HUES48 (cell line): ENCODE measurements at regions not wholly inside any gene's neighbourhood (a gene's known extent, or its start where the extent isn't known, plus 50 kb on each side); places are given as distances from the start of the nearest gene placed in this dataset.
"Not testable (repeated sequence)": the region's sequence is repeated elsewhere in the genome, so short reads cannot be mapped to it uniquely, and the experiment has no call there.

Experiments
- H3K27ac ChIP-seq: one replicate; pipeline ENCODE4 v1.7.0; 2013; ENCODE audit warnings: low read depth, low read length, inconsistent platforms
- H3K27me3 ChIP-seq: 2 replicates; pipeline ENCODE4 v1.6.1; 2013; ENCODE audit warnings: mild to moderate bottlenecking, low read length; ENCODE audit not compliant: control insufficient read depth, insufficient read depth
- H3K36me3 ChIP-seq: 2 replicates; pipeline ENCODE4 v1.6.1; 2013; ENCODE audit warnings: low read length; ENCODE audit not compliant: control insufficient read depth, insufficient read depth
- H3K4me1 ChIP-seq: 2 replicates; pipeline ENCODE4 v1.6.1; 2013; ENCODE audit warnings: mild to moderate bottlenecking, low read length; ENCODE audit not compliant: control insufficient read depth, insufficient read depth
- H3K4me3 ChIP-seq: 2 replicates; pipeline ENCODE4 v1.5.1; 2013; ENCODE audit warnings: mild to moderate bottlenecking, low read depth, low read length
- H3K9ac ChIP-seq: 2 replicates; pipeline ENCODE4 v1.6.1; 2013; ENCODE audit warnings: mild to moderate bottlenecking, low read depth, low read length, moderate library complexity
- H3K9me3 ChIP-seq: 2 replicates; pipeline ENCODE4 v1.6.1; 2013; ENCODE audit warnings: low read length; ENCODE audit not compliant: control insufficient read depth, insufficient read depth

GRCh38 chr10:8670461-8670860 lies 616.0 kb downstream of the GATA3 start:
- no peaks in the 10 kb centered on the region for H3K4me1 ChIP-seq
- H3K4me3 ChIP-seq, result no peak overlapping the region
- no peaks in the 10 kb centered on the region for H3K27me3 ChIP-seq
- no peak overlapping the region for H3K9ac ChIP-seq
- H3K36me3 ChIP-seq, result no peaks in the 10 kb centered on the region
- peaks cover 4% of the 10 kb centered on the region; the same call in 1 of the 2 replicates for H3K9me3 ChIP-seq
- no peak overlapping the region for H3K27ac ChIP-seq

- H3K9me3 ChIP-seq, result no peaks in the 10 kb centered on the region
- H3K27me3 ChIP-seq, result no peaks in the 10 kb centered on the region
- no peaks in the 10 kb centered on the region for H3K36me3 ChIP-seq
- no peak overlapping the region for H3K27ac ChIP-seq
- H3K4me3 ChIP-seq, result no peak overlapping the region
- H3K9ac ChIP-seq, result no peak overlapping the region
- no peaks in the 10 kb centered on the region for H3K4me1 ChIP-seq
Observed at GRCh38 chr10:8674230-8674629, 619.7 kb downstream of the GATA3 start.

DNA sequence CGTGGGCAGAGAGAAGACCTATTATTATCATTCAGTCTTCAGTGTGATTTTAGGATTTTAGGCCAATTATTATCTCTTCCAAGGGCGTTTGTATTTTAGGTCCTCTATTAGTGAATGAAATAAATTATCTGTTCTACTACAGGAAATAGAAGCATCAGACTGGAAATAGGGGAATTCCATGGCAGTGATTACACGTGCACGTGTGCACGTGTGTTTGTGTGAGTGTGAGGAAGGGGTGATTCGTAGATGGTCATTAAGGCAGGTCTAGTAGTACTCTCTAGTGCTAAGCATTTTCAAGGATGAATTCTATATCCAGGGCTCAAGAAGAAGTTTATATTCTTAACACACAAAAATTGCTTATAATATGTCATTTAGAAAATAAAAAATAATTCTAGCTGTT lies 623.2 kb downstream of the GATA3 start:
- Histone ChIP-seq H3K27ac (no peak overlapping the region), H3K4me1 (no peaks in the 10 kb centered on the region), H3K36me3 (no peaks in the 10 kb centered on the region)

GRCh38 chr10:8684916-8685315 lies 630.4 kb downstream of the GATA3 start:
- H3K36me3 ChIP-seq, H3K4me3 ChIP-seq, H3K9me3 ChIP-seq, H3K27me3 ChIP-seq, H3K9ac ChIP-seq, H3K27ac ChIP-seq, H3K4me1 ChIP-seq: not testable (repeated sequence)

More for the DNA sequence above, 623.2 kb downstream of the GATA3 start:
- no peak overlapping the region for H3K4me3 ChIP-seq
- H3K27me3 ChIP-seq, result no peaks in the 10 kb centered on the region
- no peak overlapping the region for H3K9ac ChIP-seq
- H3K9me3 ChIP-seq, result no peaks in the 10 kb centered on the region

GRCh38 chr10:8688881-8689280 lies 634.4 kb downstream of the GATA3 start:
- Histone ChIP-seq H3K9me3 (no peaks in the 10 kb centered on the region), H3K27ac (no peak overlapping the region), H3K36me3 (no peaks in the 10 kb centered on the region), H3K4me1 (no peaks in the 10 kb centered on the region), H3K9ac (no peak overlapping the region), H3K27me3 (no peaks in the 10 kb centered on the region), H3K4me3 (no peak overlapping the region)

GRCh38 chr10:8691498-8692017 lies 637.1 kb downstream of the GATA3 start:
- Histone ChIP-seq H3K36me3 (no peaks in the 10 kb centered on the region), H3K27ac (no peak overlapping the region), H3K27me3 (no peaks in the 10 kb centered on the region), H3K4me3 (no peak overlapping the region), H3K9ac (no peak overlapping the region), H3K4me1 (no peaks in the 10 kb centered on the region), H3K9me3 (no peaks in the 10 kb centered on the region)

DNA sequence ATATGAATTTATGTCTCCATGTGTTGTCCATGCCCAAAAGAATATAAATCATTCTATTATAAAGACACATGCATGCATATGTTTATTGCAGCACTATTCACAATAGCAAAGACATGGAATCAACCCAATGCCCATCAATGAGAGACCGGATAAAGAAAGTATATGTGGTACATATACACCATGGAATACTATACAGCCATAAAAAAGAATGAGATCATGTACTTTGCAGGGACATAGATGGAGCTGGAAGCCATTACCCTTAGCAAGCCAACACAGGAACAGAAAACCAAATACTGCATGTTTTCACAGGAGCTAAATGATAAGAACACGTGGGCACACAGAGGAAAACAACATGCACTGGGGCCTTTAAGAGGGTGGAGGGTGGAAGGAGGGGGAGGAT lies 639.1 kb downstream of the GATA3 start:
- H3K27me3 ChIP-seq, H3K9ac ChIP-seq, H3K4me3 ChIP-seq, H3K36me3 ChIP-seq, H3K4me1 ChIP-seq, H3K9me3 ChIP-seq, H3K27ac ChIP-seq: not testable (repeated sequence)

- Histone ChIP-seq H3K4me3 (no peak overlapping the region), H3K27me3 (no peaks in the 10 kb centered on the region), H3K9ac (no peak overlapping the region), H3K36me3 (no peaks in the 10 kb centered on the region), H3K27ac (no peak overlapping the region), H3K4me1 (peaks cover 4% of the 10 kb centered on the region; the same call in 1 of the 2 replicates), H3K9me3 (no peaks in the 10 kb centered on the region)
Observed at GRCh38 chr10:8696746-8697145, 642.3 kb downstream of the GATA3 start.

- no peaks in the 10 kb centered on the region for H3K9me3 ChIP-seq
- H3K27me3 ChIP-seq, result no peaks in the 10 kb centered on the region
- H3K4me3 ChIP-seq, result no peak overlapping the region
Observed at GRCh38 chr10:8700689-8701088, 646.2 kb downstream of the GATA3 start.

GRCh38 chr10:8702181-8702580 lies 647.7 kb downstream of the GATA3 start:
- H3K9ac ChIP-seq, result no peak overlapping the region
- H3K36me3 ChIP-seq, result no peaks in the 10 kb centered on the region
- no peaks in the 10 kb centered on the region for H3K27me3 ChIP-seq
- H3K4me1 ChIP-seq, result peaks cover 16% of the 10 kb centered on the region
- no peak overlapping the region for H3K4me3 ChIP-seq
- H3K9me3 ChIP-seq, result no peaks in the 10 kb centered on the region
- H3K27ac ChIP-seq, result peak overlapping the region; percentile 64

More at GRCh38 chr10:8700689-8701088, 646.2 kb downstream of the GATA3 start:
- Histone ChIP-seq H3K4me1 (peaks cover 16% of the 10 kb centered on the region), H3K9ac (no peak overlapping the region), H3K36me3 (no peaks in the 10 kb centered on the region), H3K27ac (no peak overlapping the region)

- Histone ChIP-seq H3K4me1 (peaks cover 16% of the 10 kb centered on the region), H3K9me3 (no peaks in the 10 kb centered on the region), H3K27me3 (no peaks in the 10 kb centered on the region), H3K36me3 (no peaks in the 10 kb centered on the region), H3K27ac (no peak overlapping the region), H3K4me3 (no peak overlapping the region), H3K9ac (no peak overlapping the region)
Observed at GRCh38 chr10:8705415-8705814, 650.9 kb downstream of the GATA3 start.

- H3K27ac ChIP-seq, result no peak overlapping the region
- H3K27me3 ChIP-seq, result no peaks in the 10 kb centered on the region
- no peak overlapping the region for H3K9ac ChIP-seq
- H3K9me3 ChIP-seq, result no peaks in the 10 kb centered on the region
- H3K4me3 ChIP-seq, result no peak overlapping the region
- H3K36me3 ChIP-seq, result no peaks in the 10 kb centered on the region
- H3K4me1 ChIP-seq, result no peaks in the 10 kb centered on the region
Observed at GRCh38 chr10:8712656-8713055, 658.2 kb downstream of the GATA3 start.
